OCI-LY7 (cell line): ENCODE measurements at regions not wholly inside any gene's neighbourhood (a gene's known extent, or its start where the extent isn't known, plus 50 kb on each side); places are given as distances from the start of the nearest gene placed in this dataset.
"Not testable (repeated sequence)": the region's sequence is repeated elsewhere in the genome, so short reads cannot be mapped to it uniquely, and the experiment has no call there.

Experiments used
- BruUV-seq: library from RNA; stranded (reverse); fragments of 400-500 nt; replicated peaks from 2 replicates; lab custom pipeline; 2021; lab: Mats Ljungman, UMichigan
- CTCF ChIA-PET: fragments of 300-600 bp; sonication (Branson Sonifier 250); formaldehyde crosslinking; loops from one replicate; lab custom pipeline; 2022; ENCODE audit warnings: antibody characterized with exemption; ENCODE audit not compliant: unreplicated experiment; lab: Charles Lee
- POLR2A ChIA-PET: fragments of 300-600 bp; sonication (Branson Sonifier 250); formaldehyde crosslinking; loops from one replicate; lab custom pipeline; 2022; ENCODE audit warnings: antibody characterized with exemption; lab: Charles Lee
- DNase-seq: peaks from one replicate; pipeline ENCODE4 v3.0.0-alpha.2; 2015; ENCODE audit warnings: low spot score
- H2AFZ ChIP-seq: fragments of 200-600 bp; sonication (generic), shearing (Covaris generic); 2 replicates; pipeline ENCODE4 v1.6.1; 2014; ENCODE audit warnings: mild to moderate bottlenecking, antibody characterized with exemption, low read length, moderate library complexity
- H3K27ac ChIP-seq: fragments of 200-600 bp; sonication (generic); 2 replicates; pipeline ENCODE4 v1.5.1; 2014; ENCODE audit warnings: mixed run types, low read depth, mild to moderate bottlenecking, moderate library complexity, low read length, inconsistent platforms; ENCODE audit not compliant: poor library complexity, severe bottlenecking
- H3K36me3 ChIP-seq: fragments of 200-600 bp; sonication (generic); 2 replicates; pipeline ENCODE4 v1.6.1; 2014; ENCODE audit warnings: mild to moderate bottlenecking, antibody characterized with exemption, low read length, moderate library complexity, mixed read lengths; ENCODE audit not compliant: insufficient read depth
- H3K4me1 ChIP-seq: fragments of 200-600 bp; sonication (generic); 2 replicates; pipeline ENCODE4 v1.5.1; 2014; ENCODE audit warnings: mild to moderate bottlenecking, low read length; ENCODE audit not compliant: insufficient read depth, poor library complexity, severe bottlenecking
- H3K4me2 ChIP-seq: fragments of 200-600 bp; sonication (generic); 2 replicates; pipeline ENCODE4 v1.6.1; 2014; ENCODE audit warnings: mild to moderate bottlenecking, low read length
- H3K4me3 ChIP-seq: fragments of 200-600 bp; sonication (generic); 2 replicates; pipeline ENCODE4 v1.5.1; 2014; ENCODE audit warnings: mild to moderate bottlenecking, low read depth, low read length; ENCODE audit not compliant: poor library complexity, severe bottlenecking
- H3K79me2 ChIP-seq: fragments of 200-600 bp; sonication (generic); 2 replicates; pipeline ENCODE4 v1.6.1; 2016; ENCODE audit warnings: low read depth, mild to moderate bottlenecking, low read length, moderate library complexity, mixed read lengths; ENCODE audit not compliant: insufficient read depth
- H3K9me2 ChIP-seq: fragments of 200-600 bp; sonication (generic); 2 replicates; pipeline ENCODE4 v1.6.1; 2016; ENCODE audit warnings: mild to moderate bottlenecking, low read length, mixed read lengths; ENCODE audit not compliant: insufficient read depth
- H3K9me3 ChIP-seq: fragments of 200-600 bp; sonication (generic); 2 replicates; pipeline ENCODE4 v1.6.1; 2014; ENCODE audit warnings: mild to moderate bottlenecking, mixed run types, low read length, mixed read lengths
- H4K20me1 ChIP-seq: fragments of 200-600 bp; sonication (generic); 2 replicates; pipeline ENCODE4 v1.6.1; 2014; ENCODE audit warnings: mild to moderate bottlenecking, antibody characterized with exemption, low read length, moderate library complexity, mixed read lengths; ENCODE audit not compliant: insufficient read depth
- CTCF ChIP-seq: fragments of 200-600 bp; sonication (generic); conservative IDR thresholded peaks from 2 replicates; pipeline ENCODE4 v1.5.1; 2014; ENCODE audit warnings: mild to moderate bottlenecking, antibody characterized with exemption, low read length, moderate library complexity, mixed read lengths
- EZH2phosphoT487 ChIP-seq: fragments of 200-600 bp; sonication (generic); IDR thresholded peaks from 2 replicates; pipeline ENCODE4 v1.6.1; 2018; ENCODE audit warnings: low read depth, borderline replicate concordance, mild to moderate bottlenecking, mixed run types, antibody characterized with exemption, low read length, moderate library complexity, mixed read lengths
- intact Hi-C: fragments of 100-400 bp; cut with micrococcal nuclease; formaldehyde crosslinking; loops from one replicate; pipeline ENCODE4 v1.10.0; 2022; ENCODE audit not compliant: unreplicated experiment

GRCh38 chr19:28577666-28578065, 635.3 kb downstream of the UQCRFS1 start:
- no peaks in the 10 kb centered on the region for H3K79me2 ChIP-seq
- ChIA-PET POLR2A (interaction anchor here (1.0 to 1.7 kb wide), 2 partner anchors 19 to 35 kb away, joined by 3 to 5 read pairs; no protein-coding TSS in a partner anchor), CTCF (interaction anchor here (1.3 kb wide), 1 partner anchor 8 kb away, joined by 3 read pairs; no protein-coding TSS in a partner anchor)
- H3K4me2 ChIP-seq, result 0 out of 2 replicates have a peak overlapping the region, but pooled peaks have one; percentile 2
- intact Hi-C loops, result no loop called here
- DNase-seq, result no peak
- no TSS peak for BruUV-seq
- TF ChIP-seq EZH2phosphoT487 (no peak), CTCF (no peak)
- no peaks in the 10 kb centered on the region for H3K9me2 ChIP-seq
- H3K4me1 ChIP-seq, result peaks cover 12% of the 10 kb centered on the region
- H3K36me3 ChIP-seq, result no peaks in the 10 kb centered on the region
- H3K9me3 ChIP-seq, result no peaks in the 10 kb centered on the region
- no peak overlapping the region for H3K4me3 ChIP-seq
- H2AFZ ChIP-seq, result no peak overlapping the region
- H4K20me1 ChIP-seq, result no peaks in the 10 kb centered on the region
- no peak overlapping the region for H3K27ac ChIP-seq

- Histone ChIP-seq H3K4me1 (peaks cover 12% of the 10 kb centered on the region), H3K9me2 (no peaks in the 10 kb centered on the region), H3K9me3 (no peaks in the 10 kb centered on the region), H3K27ac (no peak overlapping the region), H4K20me1 (no peaks in the 10 kb centered on the region), H3K4me2 (peak overlapping the region; percentile 2; the same call in 1 of the 2 replicates), H3K36me3 (no peaks in the 10 kb centered on the region), H2AFZ (no peak overlapping the region), H3K79me2 (no peaks in the 10 kb centered on the region), H3K4me3 (no peak overlapping the region)
- ChIA-PET CTCF (interaction anchor here (1.3 kb wide), 1 partner anchor 9 kb away, joined by 3 read pairs; no protein-coding TSS in a partner anchor), POLR2A (interaction anchor here (1.7 kb wide), 1 partner anchor 35 kb away, joined by 5 read pairs; no protein-coding TSS in a partner anchor)
- BruUV-seq, result no TSS peak
- no peak for TF ChIP-seq EZH2phosphoT487
- no peak for TF ChIP-seq CTCF
- intact Hi-C loops, result no loop called here
- peak; percentile 28 for DNase-seq
These were observed 635.7 kb downstream of the UQCRFS1 start for GRCh38 chr19:28577233-28577632.

- Histone ChIP-seq H2AFZ (no peak overlapping the region), H3K27ac (no peak overlapping the region)
These were observed 637.1 kb downstream of the UQCRFS1 start for GRCh38 chr19:28575816-28576215.

GRCh38 chr19:28575312-28575711, 637.6 kb downstream of the UQCRFS1 start:
- H3K9me2 ChIP-seq, intact Hi-C loops, H3K4me3 ChIP-seq, BruUV-seq, H3K79me2 ChIP-seq, H3K4me2 ChIP-seq, DNase-seq, POLR2A ChIA-PET, CTCF ChIA-PET, H4K20me1 ChIP-seq, H3K27ac ChIP-seq, H3K36me3 ChIP-seq, H3K9me3 ChIP-seq, H2AFZ ChIP-seq: not testable (repeated sequence)
- H3K4me1 ChIP-seq, result peaks cover 12% of the 10 kb centered on the region

More at GRCh38 chr19:28575816-28576215, 637.1 kb downstream of the UQCRFS1 start:
- Histone ChIP-seq H3K4me2 (no peak overlapping the region), H3K4me3 (no peak overlapping the region), H3K36me3 (no peaks in the 10 kb centered on the region), H4K20me1 (no peaks in the 10 kb centered on the region), H3K79me2 (no peaks in the 10 kb centered on the region), H3K9me2 (no peaks in the 10 kb centered on the region), H3K9me3 (no peaks in the 10 kb centered on the region), H3K4me1 (peaks cover 12% of the 10 kb centered on the region)
- TF ChIP-seq CTCF, result no peak
- TF ChIP-seq EZH2phosphoT487, result no peak
- no TSS peak for BruUV-seq
- ChIA-PET POLR2A (no interaction called here), CTCF (no interaction called here)
- intact Hi-C loops, result no loop called here
- no peak for DNase-seq
